HEK293T (cell line): ENCODE measurements at regions not wholly inside any gene's neighbourhood (a gene's known extent, or its start where the extent isn't known, plus 50 kb on each side); places are given as distances from the start of the nearest gene placed in this dataset.

ENCODE experiments used
- CTCF ChIA-PET: fragments of 350-600 bp; formaldehyde crosslinking; extraction: SDS; loops from one replicate; lab custom pipeline; 2021; ENCODE audit warnings: antibody characterized with exemption, inconsistent platforms; lab: Yijun Ruan, JAX
- POLR2A ChIA-PET: fragments of 350-600 bp; formaldehyde crosslinking; extraction: SDS; loops from one replicate; lab custom pipeline; 2020; ENCODE audit warnings: antibody characterized with exemption, inconsistent platforms; lab: Yijun Ruan, JAX
- DNase-seq: peaks from one replicate; pipeline ENCODE4 v3.0.0; 2012; ENCODE audit warnings: mixed read lengths; ENCODE audit errors: extremely low spot score
- ARNT ChIP-seq: fragments of 450-650 bp; IDR thresholded peaks from 2 replicates; pipeline ENCODE4 v1.6.1; 2017; ENCODE audit warnings: mild to moderate bottlenecking
- BHLHE40 ChIP-seq: fragments of 450-650 bp; IDR thresholded peaks from 2 replicates; pipeline ENCODE4 v1.6.1; 2016; ENCODE audit warnings: mild to moderate bottlenecking, moderate library complexity, borderline replicate concordance
- CTBP1 ChIP-seq: fragments of 450-650 bp; IDR thresholded peaks from 2 replicates; pipeline ENCODE4 v1.6.1; 2016; ENCODE audit warnings: borderline replicate concordance
- ELF4 ChIP-seq: fragments of 450-650 bp; IDR thresholded peaks from 2 replicates; pipeline ENCODE4 v1.6.1; 2017; ENCODE audit warnings: antibody characterized with exemption
- FOXA1 ChIP-seq: fragments of 450-650 bp; IDR thresholded peaks from 2 replicates; pipeline ENCODE4 v1.6.1; 2016; ENCODE audit warnings: mild to moderate bottlenecking
- FOXK2 ChIP-seq: fragments of 450-650 bp; IDR thresholded peaks from 2 replicates; pipeline ENCODE4 v1.6.1; 2016; ENCODE audit warnings: mild to moderate bottlenecking
- FOXM1 ChIP-seq: fragments of 450-650 bp; IDR thresholded peaks from 2 replicates; pipeline ENCODE4 v1.6.1; 2017; ENCODE audit warnings: mild to moderate bottlenecking, borderline replicate concordance
- HDGF ChIP-seq: fragments of 450-650 bp; IDR thresholded peaks from 2 replicates; pipeline ENCODE4 v1.6.1; 2017; ENCODE audit warnings: antibody characterized with exemption, borderline replicate concordance
- L3MBTL2 ChIP-seq: fragments of 450-650 bp; conservative IDR thresholded peaks from 2 replicates; pipeline ENCODE4 v1.6.1; 2016; ENCODE audit warnings: mild to moderate bottlenecking
- LEF1 ChIP-seq: fragments of 450-650 bp; IDR thresholded peaks from 2 replicates; pipeline ENCODE4 v1.6.1; 2017; ENCODE audit warnings: mild to moderate bottlenecking, borderline replicate concordance
- NFRKB ChIP-seq: fragments of 450-650 bp; IDR thresholded peaks from 2 replicates; pipeline ENCODE4 v1.6.1; 2016; ENCODE audit warnings: mild to moderate bottlenecking, moderate library complexity
- SP1 ChIP-seq: fragments of 450-650 bp; IDR thresholded peaks from 2 replicates; pipeline ENCODE4 v1.6.1; 2017
- SUZ12 ChIP-seq: fragments of 450-650 bp; IDR thresholded peaks from 2 replicates; pipeline ENCODE4 v1.6.1; 2016; ENCODE audit warnings: mild to moderate bottlenecking
- TARDBP ChIP-seq: fragments of 450-650 bp; IDR thresholded peaks from 2 replicates; pipeline ENCODE4 v1.6.1; 2016
- ZNF384 ChIP-seq: fragments of 450-650 bp; IDR thresholded peaks from 2 replicates; pipeline ENCODE4 v1.6.1; 2016
- TF ChIP-seq, protein P1 (sequence below): fragments of 450-650 bp; IDR thresholded peaks from 2 replicates; pipeline ENCODE4 v1.6.1; 2016

DNA sequence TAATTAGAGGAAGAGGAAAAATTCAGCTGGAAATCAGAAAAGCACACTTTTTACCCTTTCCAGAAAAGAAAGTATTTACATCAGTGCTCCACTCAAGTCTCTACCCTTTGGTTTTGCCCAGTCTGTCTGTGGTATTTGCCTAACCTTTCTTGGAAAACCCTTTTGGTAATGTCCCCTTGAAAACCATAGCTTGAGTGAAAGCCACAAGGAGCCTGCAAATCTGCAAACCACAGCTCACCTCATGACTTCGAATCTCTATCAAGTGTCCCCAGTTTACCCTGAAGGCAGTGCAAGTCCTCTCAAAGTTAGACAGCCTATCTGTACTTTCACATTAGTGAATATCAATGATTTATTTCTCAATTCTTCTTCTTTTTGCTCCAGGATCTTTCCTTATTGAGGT, 162.1 kb upstream of the TSLP start:
- DNase-seq, result no peak
- no peak for TF ChIP-seq TARDBP
- TF ChIP-seq ZNF384, result no peak
- TF ChIP-seq BHLHE40, result no peak
- no peak for TF ChIP-seq LEF1
- CTCF ChIA-PET, result no interaction called here
- POLR2A ChIA-PET, result no interaction called here

DNA sequence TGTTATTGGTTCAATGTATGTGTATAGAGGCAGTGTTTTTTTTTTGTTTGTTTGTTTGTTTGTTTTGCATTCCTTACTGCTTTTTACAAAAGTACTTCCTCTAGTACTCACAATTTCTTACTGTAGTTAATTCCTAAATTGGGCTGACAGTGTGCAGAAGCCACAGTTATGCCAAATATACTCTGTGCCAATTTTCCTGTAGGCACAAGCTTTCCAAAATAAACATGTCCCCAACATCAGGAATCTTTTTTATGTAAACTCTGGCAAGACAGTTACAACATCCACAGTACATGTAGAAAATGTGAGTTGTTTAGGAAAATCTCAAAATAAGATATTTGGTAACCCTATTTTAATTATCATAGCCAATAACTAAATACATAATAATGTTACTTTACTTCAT, 161.6 kb upstream of the TSLP start:
- TF ChIP-seq, protein P1, sequence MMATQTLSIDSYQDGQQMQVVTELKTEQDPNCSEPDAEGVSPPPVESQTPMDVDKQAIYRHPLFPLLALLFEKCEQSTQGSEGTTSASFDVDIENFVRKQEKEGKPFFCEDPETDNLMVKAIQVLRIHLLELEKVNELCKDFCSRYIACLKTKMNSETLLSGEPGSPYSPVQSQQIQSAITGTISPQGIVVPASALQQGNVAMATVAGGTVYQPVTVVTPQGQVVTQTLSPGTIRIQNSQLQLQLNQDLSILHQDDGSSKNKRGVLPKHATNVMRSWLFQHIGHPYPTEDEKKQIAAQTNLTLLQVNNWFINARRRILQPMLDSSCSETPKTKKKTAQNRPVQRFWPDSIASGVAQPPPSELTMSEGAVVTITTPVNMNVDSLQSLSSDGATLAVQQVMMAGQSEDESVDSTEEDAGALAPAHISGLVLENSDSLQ, result no peak
- TF ChIP-seq ARNT (no peak), ELF4 (no peak), TARDBP (no peak), BHLHE40 (no peak), CTBP1 (no peak), FOXK2 (no peak), HDGF (no peak), L3MBTL2 (no peak), SUZ12 (no peak), FOXA1 (no peak), NFRKB (no peak), FOXM1 (no peak)
- ChIA-PET POLR2A (no interaction called here), CTCF (no interaction called here)
- no peak for DNase-seq

GRCh38 chr5:110913221-110913620, 158.3 kb upstream of the TSLP start:
- ChIA-PET CTCF (no interaction called here), POLR2A (no interaction called here)
- TF ChIP-seq LEF1 (no peak), TARDBP (no peak), FOXA1 (no peak), CTBP1 (no peak), ZNF384 (no peak), BHLHE40 (no peak), HDGF (no peak), ELF4 (no peak), FOXM1 (no peak), SUZ12 (no peak), FOXK2 (no peak), NFRKB (no peak), L3MBTL2 (no peak), SP1 (no peak), ARNT (no peak)
- TF ChIP-seq, protein P1, result no peak
- no peak for DNase-seq

DNA sequence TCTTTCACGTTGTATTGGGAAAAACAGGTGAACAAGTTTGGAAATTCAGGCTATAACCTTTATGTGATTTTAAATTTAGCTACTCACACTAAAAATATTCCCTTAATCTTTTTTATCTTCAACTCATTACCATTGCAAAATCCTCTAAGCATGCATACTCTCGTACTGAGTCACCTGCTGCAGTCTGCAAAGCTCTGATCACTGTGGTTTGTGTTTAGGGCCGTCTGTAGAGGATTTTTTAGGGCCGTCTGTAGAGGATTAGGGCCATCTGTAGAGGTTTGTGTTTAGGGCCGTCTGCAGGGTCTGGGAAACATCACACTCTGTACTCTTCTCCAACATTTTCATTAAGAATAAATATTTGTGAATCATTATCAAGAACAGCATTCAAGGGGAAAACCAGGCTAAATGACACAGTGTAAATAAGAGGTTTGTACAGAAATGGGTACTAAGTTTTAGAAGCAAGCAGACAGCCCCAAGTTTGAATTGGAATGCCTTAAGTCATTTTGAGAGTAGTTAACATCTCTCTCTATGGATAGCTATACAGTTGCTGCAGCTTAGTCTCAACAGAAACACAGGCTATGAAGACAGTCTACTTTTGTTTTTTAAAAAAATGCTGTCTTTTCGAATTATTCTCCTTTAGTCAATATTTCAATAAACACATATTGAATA, 155.0 kb upstream of the TSLP start:
- TF ChIP-seq SP1, result no peak
- TF ChIP-seq CTBP1, result no peak
- no peak for TF ChIP-seq BHLHE40
- no peak for TF ChIP-seq FOXM1
- no peak for TF ChIP-seq TARDBP
- POLR2A ChIA-PET, result no interaction called here
- DNase-seq, result no peak
- CTCF ChIA-PET, result no interaction called here

- POLR2A ChIA-PET, result no interaction called here
- no peak for TF ChIP-seq L3MBTL2
- no peak for TF ChIP-seq SP1
- no peak for DNase-seq
- CTCF ChIA-PET, result no interaction called here
Measured at GRCh38 chr5:110917161-110917875, 154.2 kb upstream of the TSLP start.

GRCh38 chr5:110918683-110919082, 152.8 kb upstream of the TSLP start:
- no peak for DNase-seq
- CTCF ChIA-PET, result no interaction called here
- POLR2A ChIA-PET, result no interaction called here
- TF ChIP-seq TARDBP (no peak), FOXK2 (no peak), SP1 (no peak), L3MBTL2 (no peak), ARNT (no peak), SUZ12 (no peak)

DNA sequence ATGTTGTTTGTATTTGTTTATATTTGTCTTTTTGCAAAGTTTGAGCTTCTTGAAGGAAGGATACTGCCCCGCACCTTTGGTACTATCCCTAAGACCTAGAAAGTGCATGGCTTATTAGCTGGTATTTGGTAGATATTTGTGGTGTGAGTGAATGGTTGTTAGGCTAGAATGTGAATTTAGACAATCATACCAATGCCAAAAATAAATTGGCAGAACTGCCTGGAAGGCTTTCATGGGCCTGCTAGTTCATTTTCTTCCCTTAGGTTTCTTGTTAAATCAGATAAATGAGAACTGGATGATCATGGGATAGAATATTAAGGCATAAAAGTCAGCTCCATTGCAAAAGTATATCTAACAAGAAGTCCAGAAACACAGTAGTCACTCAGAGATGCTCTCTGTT, 147.5 kb upstream of the TSLP start:
- POLR2A ChIA-PET, result no interaction called here
- TF ChIP-seq ELF4, result no peak
- no peak for TF ChIP-seq FOXK2
- TF ChIP-seq ZNF384, result no peak
- TF ChIP-seq TARDBP, result no peak
- no peak for TF ChIP-seq NFRKB
- no peak for TF ChIP-seq CTBP1
- no peak for TF ChIP-seq LEF1
- CTCF ChIA-PET, result no interaction called here
- no peak for DNase-seq
